ENCODE measurements at regions not wholly inside any gene's neighbourhood (a gene's known extent, or its start where the extent isn't known, plus 50 kb on each side); places are given as distances from the start of the nearest gene placed in this dataset.
"Not testable (repeated sequence)": the region's sequence is repeated elsewhere in the genome, so short reads cannot be mapped to it uniquely, and the experiment has no call there.

DNA sequence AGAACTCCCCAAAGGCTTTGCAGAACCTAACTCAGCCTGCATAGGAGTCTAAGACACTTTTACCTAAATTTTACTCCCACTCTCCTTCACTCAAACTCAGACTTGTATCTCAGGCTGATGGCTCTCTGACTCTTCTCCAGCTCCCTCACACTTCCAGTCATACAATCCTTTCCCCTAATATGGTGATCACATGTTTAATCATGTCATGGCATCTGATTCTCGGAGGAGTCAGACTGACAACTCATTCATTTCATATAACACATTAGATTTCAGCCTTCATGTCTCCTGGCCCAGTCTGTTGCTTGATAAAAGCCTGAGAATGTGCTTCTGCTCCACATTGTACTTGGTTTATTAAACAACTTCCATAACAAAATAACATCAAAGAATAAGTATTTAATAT, 1503.9 kb upstream of the TENM4 start:
- no peak overlapping the region for H3K27ac ChIP-seq
- TF ChIP-seq, protein P1, sequence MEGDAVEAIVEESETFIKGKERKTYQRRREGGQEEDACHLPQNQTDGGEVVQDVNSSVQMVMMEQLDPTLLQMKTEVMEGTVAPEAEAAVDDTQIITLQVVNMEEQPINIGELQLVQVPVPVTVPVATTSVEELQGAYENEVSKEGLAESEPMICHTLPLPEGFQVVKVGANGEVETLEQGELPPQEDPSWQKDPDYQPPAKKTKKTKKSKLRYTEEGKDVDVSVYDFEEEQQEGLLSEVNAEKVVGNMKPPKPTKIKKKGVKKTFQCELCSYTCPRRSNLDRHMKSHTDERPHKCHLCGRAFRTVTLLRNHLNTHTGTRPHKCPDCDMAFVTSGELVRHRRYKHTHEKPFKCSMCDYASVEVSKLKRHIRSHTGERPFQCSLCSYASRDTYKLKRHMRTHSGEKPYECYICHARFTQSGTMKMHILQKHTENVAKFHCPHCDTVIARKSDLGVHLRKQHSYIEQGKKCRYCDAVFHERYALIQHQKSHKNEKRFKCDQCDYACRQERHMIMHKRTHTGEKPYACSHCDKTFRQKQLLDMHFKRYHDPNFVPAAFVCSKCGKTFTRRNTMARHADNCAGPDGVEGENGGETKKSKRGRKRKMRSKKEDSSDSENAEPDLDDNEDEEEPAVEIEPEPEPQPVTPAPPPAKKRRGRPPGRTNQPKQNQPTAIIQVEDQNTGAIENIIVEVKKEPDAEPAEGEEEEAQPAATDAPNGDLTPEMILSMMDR (IDR thresholded peaks at IDR 0.05): no peak
- no peak for TF ChIP-seq ZFX (IDR thresholded peaks at IDR 0.05; ENCODE audit: borderline replicate concordance)

DNA sequence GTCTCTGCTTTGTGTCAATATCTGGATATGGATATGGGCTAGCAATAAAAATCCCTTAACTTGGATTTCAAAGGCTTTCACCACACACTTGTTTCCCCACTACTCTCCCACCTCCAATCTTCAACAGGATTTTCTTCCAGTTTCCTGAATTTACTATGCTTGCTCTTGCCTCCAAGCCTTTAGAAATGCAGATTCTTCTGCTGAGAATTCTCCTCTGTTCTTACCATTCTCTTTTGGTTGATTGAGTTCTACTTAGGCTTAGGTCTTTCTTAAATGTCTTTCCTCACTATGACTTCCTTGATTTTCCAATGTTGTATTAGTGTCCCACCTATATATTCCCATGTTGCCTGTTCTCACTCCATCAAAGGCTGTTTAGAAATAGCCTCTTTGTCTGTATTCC, 1502.4 kb upstream of the TENM4 start:
- H3K27ac ChIP-seq: no peak overlapping the region
- TF ChIP-seq, protein P1 (IDR thresholded peaks at IDR 0.05): no peak
- no peak for TF ChIP-seq ZFX (IDR thresholded peaks at IDR 0.05; ENCODE audit: borderline replicate concordance)

DNA sequence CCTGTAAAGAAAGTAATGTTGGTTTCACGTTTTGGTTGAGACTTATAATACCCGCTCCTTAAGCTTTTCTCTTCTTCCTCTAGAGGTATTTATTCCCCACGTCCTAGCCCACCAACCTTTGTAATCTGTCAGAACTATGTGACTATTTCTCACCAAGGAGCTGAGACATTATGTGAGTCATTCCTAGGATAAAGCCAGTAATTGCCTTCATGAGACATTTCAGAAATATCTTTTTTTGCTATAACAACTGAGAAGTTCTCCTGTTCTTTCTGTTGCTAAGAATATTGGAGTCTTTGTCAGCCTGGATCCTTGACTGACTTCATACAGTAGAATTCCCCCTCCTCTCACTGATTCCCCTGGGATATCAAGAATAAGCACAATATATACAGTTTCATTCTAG, 1497.0 kb upstream of the TENM4 start:
- no peak for TF ChIP-seq ZFX (IDR thresholded peaks at IDR 0.05; ENCODE audit: borderline replicate concordance)
- TF ChIP-seq, protein P1 (IDR thresholded peaks at IDR 0.05): no peak
- no peak overlapping the region for H3K27ac ChIP-seq

DNA sequence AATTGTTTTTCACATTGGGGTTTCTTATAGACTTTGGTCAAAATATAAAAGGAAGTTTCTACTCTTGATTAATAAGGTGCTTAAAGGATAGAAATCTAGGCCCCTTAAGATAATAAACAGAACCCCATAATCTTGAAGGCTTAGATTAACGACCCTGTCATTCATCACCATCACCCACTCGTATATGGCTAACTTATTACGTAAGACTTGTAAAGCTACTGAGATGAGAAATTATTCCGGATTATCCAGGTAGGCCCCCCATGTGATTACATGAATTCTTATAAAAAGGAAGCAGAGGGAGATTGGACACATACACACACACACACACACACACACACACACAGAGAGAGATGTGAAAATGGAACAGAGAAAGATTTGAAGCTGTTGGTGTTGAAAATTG, 1489.2 kb upstream of the TENM4 start:
- H3K27ac ChIP-seq: no peak overlapping the region
- TF ChIP-seq ZFX (IDR thresholded peaks at IDR 0.05; ENCODE audit: borderline replicate concordance): no peak
- TF ChIP-seq, protein P1 (IDR thresholded peaks at IDR 0.05): no peak

GRCh38 chr11:80929031-80929805, 1488.4 kb upstream of the TENM4 start:
- TF ChIP-seq ZFX (IDR thresholded peaks at IDR 0.05; ENCODE audit: borderline replicate concordance): no peak
- TF ChIP-seq, protein P1 (IDR thresholded peaks at IDR 0.05): no peak
- H3K27ac ChIP-seq: no peak overlapping the region

DNA sequence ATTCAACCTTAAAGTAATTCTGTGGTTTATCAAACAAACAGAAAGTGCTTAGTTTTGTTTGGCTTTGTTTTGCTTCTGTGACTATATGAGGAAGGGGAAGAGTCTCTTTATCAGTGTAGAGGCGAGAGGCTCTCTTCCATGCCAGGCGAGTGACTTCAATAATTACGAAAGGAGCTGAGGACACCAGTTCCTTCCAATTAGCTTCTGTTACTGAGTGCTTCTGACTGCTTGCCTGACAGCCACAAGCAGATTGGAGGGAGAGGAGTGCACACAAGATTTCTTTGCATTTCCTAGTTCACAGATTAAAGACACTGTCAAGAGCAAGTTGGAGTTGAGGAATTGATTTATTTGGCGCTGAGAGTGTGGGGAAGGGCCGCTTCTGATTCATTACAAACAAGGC, 1484.5 kb upstream of the TENM4 start:
- H3K27ac ChIP-seq: no peak overlapping the region
- TF ChIP-seq, protein P1 (IDR thresholded peaks at IDR 0.05): no peak
- no peak for TF ChIP-seq ZFX (IDR thresholded peaks at IDR 0.05; ENCODE audit: borderline replicate concordance)

DNA sequence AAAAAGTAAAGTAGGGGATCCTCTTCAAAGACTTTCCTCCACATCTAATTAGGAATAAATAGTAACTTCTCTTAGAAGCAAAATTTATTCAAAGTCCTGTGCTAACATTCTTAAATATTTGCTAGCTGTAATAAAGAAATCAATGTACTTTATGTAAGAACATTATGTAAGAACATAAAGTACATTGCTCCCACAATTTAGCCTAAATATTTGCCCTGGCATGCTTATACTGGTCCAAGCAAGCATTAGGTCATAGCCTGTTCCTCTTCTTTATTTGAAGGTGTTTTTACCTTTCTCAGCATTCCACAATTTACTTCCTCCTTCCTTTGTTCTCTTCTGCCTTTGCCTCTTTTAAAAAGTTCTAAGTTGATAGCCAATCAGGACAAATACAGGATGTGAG, 1480.5 kb upstream of the TENM4 start:
- H3K27ac ChIP-seq: not testable (repeated sequence)
